Esophagus muscularis mucosa (tissue), 2 donors: ENCODE measurements at regions not wholly inside any gene's neighbourhood (a gene's known extent, or its start where the extent isn't known, plus 50 kb on each side); places are given as distances from the start of the nearest gene placed in this dataset.

Experiments
- EP300 ChIP-seq: sonication (generic); formaldehyde crosslinking; IDR thresholded peaks from one replicate; pipeline ENCODE4 v1.6.1; 2017; ENCODE audit warnings: antibody characterized with exemption
- POLR2A ChIP-seq: fragments of 450-650 bp; IDR thresholded peaks from one replicate; pipeline ENCODE4 v1.6.1; 2017; ENCODE audit warnings: antibody characterized with exemption, moderate library complexity, mild to moderate bottlenecking, low read depth

- TF ChIP-seq POLR2A (no peak), EP300 (no peak)
Measured at GRCh38 chr11:92819830-92820229, 149.6 kb upstream of the MTNR1B start.
